NCI-H2107 treated with DMSO at 0.1 percent for 48 hours (cell line): ENCODE measurements at regions not wholly inside any gene's neighbourhood (a gene's known extent, or its start where the extent isn't known, plus 50 kb on each side); places are given as distances from the start of the nearest gene placed in this dataset.
"Not testable (repeated sequence)": the region's sequence is repeated elsewhere in the genome, so short reads cannot be mapped to it uniquely, and the experiment has no call there.

Experiments
- DNase-seq: peaks from one replicate; lab custom pipeline; 2025; ENCODE audit not compliant: unreplicated experiment; lab: John Stamatoyannopoulos, UW

DNA sequence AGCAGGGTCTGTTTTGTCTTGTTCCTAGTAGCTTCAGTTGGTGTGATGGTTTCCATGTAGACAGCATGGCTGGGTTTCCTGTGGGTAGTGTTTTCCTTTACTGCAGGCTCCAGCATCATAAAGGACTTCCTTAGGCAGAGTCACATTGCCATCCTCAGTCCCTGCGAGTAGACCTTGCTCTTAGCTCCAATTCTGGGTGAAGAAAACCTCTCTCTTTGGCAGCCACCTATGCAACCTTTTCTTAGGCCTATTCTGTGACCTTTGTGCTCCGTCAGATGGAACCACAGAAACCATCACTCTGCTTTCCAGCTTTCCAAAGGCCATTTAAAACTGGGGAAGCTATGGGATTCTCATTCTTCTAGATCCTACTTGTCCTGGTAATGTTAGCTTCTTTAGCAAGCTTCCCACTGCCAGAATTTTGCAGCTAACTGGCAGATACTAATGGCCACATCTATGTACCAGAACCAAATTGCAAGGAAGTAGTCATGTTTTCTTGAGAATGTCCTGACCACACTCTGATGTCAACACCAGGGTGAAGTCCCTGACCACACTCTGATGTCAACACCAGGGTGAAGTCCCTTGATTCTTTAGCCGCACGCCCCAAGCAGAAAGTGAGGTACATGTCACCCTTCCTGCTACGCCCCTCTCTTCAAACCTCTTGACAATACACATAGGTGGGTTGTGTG, 646.6 kb upstream of the HS3ST5 start:
- DNase-seq: no peak

DNA sequence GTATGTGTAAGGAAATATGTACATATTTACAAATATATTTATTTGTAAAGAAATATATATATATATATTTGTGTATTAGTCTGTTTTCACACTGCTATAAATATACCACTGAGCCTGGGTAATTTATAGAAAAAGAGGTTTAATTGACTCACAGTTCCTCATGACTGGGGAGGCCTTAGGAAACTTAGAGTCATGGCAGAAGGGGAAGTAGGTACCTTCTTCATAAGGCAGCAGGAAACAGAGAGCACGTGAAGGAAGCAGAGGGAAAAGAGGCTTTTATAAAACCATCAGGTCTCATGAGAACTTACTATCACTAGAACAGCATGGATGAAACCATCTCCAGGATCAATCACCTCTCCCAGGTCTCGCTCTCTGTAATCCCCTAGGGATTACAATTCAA, 644.5 kb upstream of the HS3ST5 start:
- no peak for DNase-seq

DNA sequence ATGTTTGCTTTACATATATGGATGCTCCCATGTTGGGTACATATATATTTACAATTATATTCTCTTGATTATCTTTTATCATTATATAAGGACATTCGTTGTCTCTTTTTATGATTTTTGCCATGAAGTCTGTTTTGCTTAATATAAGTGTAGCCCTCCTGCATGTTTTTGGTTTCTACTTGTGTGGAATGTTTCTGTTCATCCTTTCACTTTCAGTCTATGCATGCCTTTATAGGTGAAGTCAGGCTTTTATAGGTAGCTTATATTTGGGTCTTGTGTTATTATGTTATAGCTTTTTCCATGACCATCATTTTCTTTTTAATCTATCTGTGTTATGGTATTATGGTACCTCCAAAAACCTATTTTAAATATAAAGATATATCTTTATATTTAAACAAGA, 612.5 kb upstream of the HS3ST5 start:
- DNase-seq: no peak

DNA sequence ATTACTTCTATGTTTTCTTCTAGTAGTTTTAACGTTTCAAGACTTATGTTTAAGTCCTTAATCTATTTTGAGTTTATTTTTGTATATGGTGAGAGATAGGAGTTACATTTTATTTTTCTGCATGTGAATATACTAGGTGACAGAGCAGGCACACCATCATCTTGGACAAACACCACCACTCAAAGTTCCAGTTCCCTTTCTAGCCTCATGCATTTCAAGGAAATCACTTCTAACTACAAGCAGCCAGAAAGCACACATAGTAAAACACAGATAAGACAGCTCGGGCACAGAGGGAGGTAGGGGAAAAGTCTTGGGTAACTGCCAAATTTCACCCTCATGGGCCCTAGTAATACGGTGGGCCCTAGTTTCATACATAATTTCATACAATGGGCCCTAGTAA, 609.4 kb upstream of the HS3ST5 start:
- no peak for DNase-seq

DNA sequence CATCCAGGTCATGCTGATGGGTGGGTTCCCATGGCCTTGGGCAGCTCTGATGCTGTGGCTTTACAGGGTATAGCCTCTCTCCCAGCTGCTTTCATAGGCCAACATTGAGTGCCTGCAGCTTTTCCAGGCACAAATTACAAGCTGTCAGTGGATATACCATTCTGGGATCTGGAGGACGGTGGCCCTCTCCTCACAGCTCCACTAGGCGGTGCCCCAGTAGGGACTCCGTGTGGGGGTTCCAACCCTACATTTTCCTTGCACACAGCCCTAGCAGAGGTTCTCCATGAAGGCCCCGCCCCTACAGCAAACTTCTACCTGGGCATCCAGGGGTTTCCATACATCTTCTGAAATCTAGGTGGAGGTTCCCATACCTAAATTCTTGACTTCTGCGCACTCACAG, 602.6 kb upstream of the HS3ST5 start:
- DNase-seq: no peak

DNA sequence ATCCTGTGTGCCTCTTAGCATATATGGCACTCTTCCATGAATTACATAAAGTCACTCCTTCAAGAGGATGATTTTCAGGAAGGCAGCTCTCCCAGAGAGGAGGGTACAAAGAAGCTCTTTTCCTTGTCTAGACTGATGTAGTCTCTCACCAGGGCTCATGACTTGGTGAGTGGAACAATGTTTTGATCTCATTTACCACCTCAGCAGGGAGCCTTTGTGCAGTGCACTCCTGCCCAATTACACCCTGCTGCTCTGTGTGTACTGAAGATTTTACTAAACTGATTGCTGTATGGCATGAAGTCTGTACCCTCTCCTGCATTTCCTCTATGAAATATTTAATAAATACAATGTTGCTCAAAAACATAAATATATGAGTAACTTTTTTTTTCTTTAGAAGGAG, 598.3 kb upstream of the HS3ST5 start:
- DNase-seq: no peak

DNA sequence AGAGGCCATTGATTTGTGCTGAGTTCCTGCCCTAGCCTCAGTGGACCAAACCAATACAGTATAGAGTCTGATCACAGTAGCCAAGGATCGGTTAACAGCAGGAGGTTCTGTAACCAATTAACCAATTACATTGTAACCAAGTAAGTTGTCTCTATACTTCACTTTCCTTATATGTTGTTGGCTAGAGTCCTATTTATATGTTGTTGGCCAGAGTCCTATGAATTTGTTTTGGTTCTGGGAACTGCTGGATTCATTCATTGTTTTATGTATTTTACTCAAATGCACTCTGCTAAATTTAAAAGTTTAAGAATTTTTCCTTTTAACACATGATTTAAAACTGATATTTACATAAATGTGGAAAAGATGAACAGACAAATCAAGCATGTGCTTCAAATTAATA, 597.4 kb upstream of the HS3ST5 start:
- no peak for DNase-seq

DNA sequence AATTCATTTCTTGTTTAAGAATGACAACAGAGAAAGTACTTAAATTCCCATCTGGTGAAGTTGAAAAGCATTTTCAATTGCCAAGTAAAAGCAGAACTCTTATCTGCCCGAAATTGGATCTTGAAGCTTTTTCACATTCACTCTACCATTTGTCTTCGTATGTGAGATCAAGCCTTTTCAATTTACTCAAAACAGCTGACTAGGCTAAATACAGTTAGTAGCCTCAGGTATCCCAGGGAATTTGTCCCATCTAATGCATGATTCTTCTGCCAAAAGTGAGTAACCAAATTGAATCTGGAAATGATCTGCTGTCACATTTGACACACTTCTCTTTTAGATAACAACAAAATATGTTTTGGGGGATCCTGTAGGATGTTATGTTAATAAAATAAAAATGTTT, 596.8 kb upstream of the HS3ST5 start:
- no peak for DNase-seq

DNA sequence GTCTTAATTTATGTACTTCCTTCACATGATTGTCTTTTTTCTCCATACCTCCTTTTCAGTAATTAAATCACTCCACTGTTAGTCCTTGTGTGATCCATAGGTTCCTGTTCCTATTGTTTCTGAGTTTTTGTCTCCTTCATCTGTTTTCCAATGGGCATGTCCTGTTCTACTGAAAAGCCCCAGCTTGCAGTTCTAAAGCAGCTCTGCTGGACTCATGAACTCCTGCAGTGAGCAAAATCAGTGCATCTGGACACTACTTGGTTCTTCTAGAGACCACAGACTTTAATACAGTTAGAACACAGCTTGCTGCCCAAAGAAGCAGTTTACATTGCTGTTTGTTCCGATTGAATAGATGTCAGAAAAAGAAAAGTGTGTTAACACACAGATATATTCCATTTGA, 593.3 kb upstream of the HS3ST5 start:
- no peak for DNase-seq

DNA sequence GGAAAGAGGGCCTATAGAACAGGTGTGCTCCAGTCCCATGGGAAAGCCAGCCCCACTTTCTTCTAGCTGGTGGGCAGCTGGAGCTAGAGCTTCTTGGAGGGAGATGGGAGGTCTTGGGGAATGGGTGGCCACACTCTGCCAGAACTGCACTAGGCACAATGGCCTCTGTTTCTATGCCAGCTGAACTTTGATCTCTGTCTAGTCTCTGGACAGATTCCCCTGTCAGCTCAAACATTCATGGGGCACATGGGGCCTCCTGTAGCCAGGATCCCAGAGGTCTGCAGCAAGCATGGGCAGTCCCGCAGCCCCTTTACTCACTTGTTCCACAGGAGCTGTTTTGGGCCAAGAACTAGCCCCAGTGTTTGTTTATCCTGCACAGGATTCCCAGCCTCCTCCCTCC, 591.3 kb upstream of the HS3ST5 start:
- DNase-seq: no peak

DNA sequence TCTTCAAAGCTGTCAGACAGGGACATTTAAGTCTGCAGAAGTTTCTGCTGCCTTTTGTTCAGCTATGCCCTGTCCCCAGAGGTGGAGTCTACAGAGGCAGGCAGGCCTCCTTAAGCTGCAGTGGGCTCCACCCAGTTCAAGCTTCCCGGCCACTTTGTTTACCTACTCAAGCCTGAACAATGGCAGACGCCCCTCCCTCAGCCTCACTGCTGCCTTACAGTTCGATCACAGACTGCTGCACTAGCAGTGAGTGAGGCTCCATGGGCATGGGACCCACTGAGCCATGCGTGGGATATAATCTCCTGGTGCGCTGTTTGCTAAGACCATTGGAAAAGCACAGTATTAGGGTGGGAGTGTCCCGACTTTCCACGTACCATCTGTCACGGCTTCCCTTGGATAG, 585.9 kb upstream of the HS3ST5 start:
- not testable (repeated sequence) for DNase-seq

DNA sequence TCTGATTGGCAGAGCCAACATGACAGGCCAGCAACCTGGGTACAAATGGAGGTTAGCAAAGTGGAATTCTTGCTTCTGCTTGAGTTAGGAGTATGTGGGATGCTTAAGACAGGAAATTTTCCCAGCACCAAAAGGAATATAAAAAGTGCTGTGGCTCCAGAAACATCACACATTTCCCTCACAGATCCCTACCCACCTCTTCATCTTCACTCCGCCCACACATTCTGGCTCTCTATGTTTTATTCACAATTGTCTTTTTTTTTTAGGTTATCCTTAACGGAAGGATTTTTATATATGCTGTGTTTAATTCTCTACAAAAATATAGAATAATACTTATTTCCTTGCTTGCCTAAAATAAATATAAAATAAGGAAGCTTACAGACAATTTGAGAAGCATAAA, 563.3 kb upstream of the HS3ST5 start:
- DNase-seq: no peak

DNA sequence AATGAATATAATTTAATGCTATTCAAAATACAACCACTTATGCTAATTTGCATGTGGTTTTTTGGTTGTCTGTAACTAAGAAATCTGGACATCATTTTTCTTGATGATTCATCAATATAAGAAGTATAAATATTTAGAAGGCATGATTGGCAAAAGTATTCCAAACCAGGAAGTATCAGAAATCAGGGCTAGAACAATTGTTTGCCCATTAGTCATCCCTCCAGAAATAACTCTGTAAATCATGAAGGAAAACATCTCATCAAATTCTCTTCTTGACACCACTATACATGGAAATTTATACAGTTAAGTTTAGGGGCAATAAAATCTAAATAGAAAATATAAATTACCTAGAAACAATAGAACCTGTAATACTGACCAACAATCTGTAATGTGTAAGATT, 554.7 kb upstream of the HS3ST5 start:
- no peak for DNase-seq

DNA sequence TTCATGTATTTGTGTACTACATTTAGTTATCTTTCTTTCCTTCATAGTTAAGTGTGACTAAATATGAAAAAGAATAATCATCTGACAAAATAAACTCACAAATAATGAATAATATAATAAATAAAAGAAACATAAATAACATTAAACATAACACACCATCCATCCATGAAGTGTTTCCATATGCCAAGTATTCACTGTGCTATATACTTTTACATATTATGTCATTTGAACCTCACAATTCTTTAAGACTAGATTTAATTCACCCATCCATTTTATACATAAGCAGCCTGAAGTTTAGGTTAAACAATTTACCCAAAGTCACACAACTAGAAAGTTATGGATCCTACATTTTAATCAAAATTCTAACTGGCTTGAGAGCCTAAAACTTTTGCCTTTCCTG, 549.4 kb upstream of the HS3ST5 start:
- DNase-seq: no peak

DNA sequence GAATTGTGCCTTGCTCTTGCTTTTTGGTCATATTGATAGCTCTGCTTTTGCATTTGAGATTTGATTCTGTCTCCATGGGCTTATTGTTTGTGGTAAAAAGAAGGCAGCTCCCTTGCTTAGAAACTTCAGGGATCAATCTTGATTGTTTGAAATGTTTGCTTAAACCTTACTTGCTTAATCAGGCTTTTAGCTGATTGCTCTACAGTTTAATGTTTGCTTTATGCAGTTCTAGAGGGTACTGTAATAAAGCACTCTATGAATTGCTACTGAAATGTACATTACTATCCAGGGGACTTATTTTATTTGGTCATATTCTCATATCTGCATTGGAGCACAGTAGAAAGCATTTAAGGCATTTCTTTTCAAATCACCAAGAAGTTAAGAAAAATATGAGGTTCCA, 545.4 kb upstream of the HS3ST5 start:
- DNase-seq: no peak

DNA sequence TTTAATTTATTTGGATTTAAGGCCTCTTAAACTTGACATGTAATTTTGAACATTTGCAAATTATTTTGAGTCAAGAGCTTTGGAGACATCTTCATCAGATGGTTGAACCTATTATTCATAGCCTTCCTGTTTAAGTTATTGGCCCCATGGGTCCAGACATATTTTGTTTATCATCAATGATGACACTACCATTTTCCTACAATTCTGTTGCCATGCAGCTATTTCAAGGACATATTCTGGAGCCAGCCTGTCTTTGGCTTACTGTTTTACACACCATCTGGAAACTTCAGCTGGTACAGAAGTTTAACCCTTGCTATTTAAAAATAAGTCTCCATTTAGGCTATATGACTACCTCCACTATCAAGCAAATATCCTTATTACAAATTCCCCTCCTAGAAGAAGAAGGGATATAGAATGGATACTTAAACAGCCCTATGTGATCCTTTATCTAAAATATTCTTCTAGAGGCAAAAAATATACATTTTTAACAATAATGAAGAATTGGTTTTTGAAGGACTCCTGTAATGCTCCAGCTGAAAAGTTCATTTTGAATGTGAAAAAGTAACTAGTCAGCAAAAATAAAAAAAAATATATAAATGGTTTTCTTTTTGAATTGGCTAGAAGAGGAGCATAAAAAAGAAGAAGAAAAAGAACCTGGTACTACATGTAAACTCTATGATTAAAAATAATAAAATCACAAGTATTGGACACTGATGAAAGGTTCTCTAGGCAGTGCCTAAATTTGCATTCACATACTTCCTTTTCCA, 544.0 kb upstream of the HS3ST5 start:
- DNase-seq: no peak

DNA sequence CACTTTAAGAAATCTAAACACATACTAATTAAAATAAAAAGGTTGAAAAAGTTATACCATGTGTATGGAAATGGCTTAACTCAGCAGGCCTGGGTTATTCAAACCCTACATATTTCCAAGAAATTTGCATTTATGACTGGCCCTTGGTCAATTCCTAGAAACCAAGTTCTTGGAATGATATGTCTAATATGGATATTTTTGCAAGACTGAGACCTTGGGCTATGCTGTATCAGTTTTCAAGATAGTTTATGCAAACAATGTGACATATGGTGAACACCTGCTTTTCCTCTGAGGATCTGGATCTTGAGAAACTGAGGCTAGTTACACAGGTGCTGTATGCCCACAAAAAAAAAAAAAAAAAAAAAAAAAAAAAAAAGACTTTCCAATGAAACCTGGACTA, 536.9 kb upstream of the HS3ST5 start:
- no peak for DNase-seq

DNA sequence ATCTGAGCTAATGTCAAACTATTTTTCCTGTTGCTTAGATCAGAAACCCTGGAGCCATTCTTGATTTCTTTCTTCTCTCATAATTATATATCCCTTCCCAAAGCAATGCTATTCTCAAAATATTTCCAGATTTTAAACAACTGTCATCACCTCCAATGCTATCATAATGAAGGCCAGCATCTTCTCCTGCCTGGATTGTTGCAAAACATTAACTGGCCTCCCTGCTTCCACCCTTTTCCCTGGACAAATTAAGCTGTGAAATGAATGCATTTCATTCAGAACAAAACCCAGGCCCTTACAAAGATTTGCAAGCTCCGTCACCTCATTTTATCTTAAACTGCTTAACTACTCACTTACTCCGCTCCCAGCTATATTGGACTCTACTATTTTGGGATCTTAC, 535.3 kb upstream of the HS3ST5 start:
- no peak for DNase-seq

DNA sequence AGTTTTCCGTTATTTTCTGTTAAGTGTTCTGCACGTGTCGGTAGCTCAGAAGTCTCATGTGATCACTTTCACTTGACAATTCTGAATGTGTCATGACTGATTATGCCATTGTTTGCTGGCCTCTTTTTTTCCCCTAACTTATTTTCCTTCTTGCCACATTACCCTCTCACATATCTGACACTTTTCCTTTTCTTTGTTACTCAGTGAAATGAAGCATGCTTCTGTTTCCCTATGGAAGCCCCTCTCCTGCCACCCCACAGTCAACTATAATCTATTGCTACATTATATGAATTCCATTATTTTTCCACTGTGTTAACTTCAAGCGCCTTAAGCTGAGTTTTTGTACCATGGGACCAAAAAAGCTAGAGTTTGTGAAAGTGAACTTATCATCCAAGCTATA, 531.6 kb upstream of the HS3ST5 start:
- no peak for DNase-seq

DNA sequence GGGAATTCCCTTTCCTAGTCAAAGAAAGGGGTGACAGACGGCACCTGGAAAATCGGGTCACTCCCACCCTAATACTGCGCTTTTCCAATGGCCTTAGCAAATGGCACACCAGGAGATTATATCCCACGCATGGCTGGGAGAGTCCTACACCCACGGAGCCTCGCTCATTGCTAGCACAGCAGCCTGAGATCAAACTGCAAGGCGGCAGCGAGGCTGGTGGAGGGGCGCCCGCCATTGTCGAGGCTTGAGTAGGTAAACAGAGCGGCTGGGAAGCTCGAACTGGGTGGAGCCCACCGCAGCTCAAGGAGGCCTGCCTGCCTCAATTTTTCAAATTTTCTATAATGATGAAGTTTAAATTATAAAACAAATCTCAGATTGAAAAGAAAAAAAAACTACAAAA, 522.7 kb upstream of the HS3ST5 start:
- not testable (repeated sequence) for DNase-seq

DNA sequence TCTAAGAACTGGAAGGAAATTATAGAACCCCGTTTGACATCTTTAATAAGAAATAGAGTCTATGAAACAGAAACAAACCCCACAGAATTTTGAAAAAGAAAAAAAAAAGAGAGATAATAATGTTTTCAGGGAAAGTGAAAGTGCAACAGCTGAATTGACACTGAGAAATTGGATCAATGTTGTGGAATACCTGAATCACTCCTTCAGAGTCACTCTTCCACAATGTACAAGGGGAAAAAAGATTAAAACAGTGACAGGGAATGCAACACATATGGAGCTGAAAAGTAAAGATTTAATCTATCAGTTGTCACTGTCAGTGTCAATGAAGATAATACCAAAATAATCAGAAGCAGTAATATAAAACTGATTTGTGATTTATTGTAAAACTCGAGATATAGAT, 520.8 kb upstream of the HS3ST5 start:
- no peak for DNase-seq

DNA sequence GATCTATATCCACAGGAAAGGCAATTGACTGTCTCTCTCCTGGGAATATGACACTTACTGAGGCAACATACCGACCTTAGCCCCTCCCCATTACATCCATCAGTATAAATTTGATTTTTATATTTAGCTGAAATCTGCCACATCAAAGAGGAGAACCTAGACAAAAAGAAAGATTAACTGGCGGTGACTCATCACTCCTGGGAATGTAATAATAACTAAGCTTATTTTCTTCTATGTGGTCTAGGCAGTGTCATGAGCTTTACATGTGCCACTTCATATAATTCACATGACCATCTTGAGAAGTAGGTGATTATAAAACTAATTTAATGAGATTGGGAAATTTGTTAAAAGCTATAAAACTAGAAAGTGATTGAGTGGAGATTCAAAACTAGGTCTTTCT, 520.0 kb upstream of the HS3ST5 start:
- no peak for DNase-seq

DNA sequence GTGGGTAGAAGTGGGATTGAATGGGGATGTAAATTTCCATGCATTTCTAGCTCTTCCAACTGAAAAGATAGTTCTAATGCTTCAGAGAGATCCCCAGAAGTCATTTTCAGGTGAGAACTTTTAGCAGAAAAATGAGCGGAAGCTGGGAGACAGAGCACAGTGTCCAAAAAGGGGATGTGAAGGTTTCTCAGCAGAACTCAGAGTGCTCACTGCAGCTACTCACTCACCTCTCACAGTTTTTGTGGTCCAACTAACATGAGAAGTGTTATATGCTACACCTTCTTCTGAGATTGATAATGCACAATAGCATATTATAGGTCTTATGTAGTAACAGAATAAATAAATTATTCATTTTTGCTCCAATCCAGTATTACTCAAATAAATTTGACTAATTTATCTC, 519.2 kb upstream of the HS3ST5 start:
- no peak for DNase-seq
